HCT116 (cell line): ENCODE measurements at regions not wholly inside any gene's neighbourhood (a gene's known extent, or its start where the extent isn't known, plus 50 kb on each side); places are given as distances from the start of the nearest gene placed in this dataset.

ENCODE experiments used
- ATAC-seq: fragments of 200-7000 bp; cut with Tn5 transposase; 2 replicates; pipeline ENCODE4 v1.9.1; 2020; ENCODE audit warnings: mild to moderate bottlenecking, moderate library complexity
- BruUV-seq: library from RNA; stranded (reverse); fragments of 400-500 nt; replicated peaks from 2 replicates; lab custom pipeline; 2021; lab: Mats Ljungman, UMichigan
- CTCF ChIA-PET: fragments of 300-600 bp; sonication (Branson Sonifier 250); formaldehyde crosslinking; loops from one replicate; lab custom pipeline; 2021; ENCODE audit warnings: antibody characterized with exemption; lab: Charles Lee
- POLR2A ChIA-PET: fragments of 300-600, 350-600 bp; sonication (Branson Sonifier 250); formaldehyde crosslinking; loops from one replicate; lab custom pipeline; 2021; ENCODE audit warnings: antibody characterized with exemption; lab: Charles Lee
- RAD21 ChIA-PET, 2 experiments: fragments of 300-600 bp; sonication (Branson Sonifier 250); formaldehyde crosslinking; loops; one replicate each; lab custom pipeline; 2023; ENCODE audit warnings: low total read pairs in 2 of 2; ENCODE audit not compliant: uncharacterized antibody in 2 of 2, unreplicated experiment in 2 of 2, low non-redundant PET in 1 of 2; lab: Charles Lee
- DNase-seq: peaks from one replicate; pipeline ENCODE4 v3.0.0-alpha.2; 2010; ENCODE audit warnings: low read depth, low spot score
- H2AFZ ChIP-seq: fragments of 200-600 bp; shearing (Covaris generic), sonication (generic); 2 replicates; pipeline ENCODE4 v1.6.1; 2017; ENCODE audit warnings: low read depth, mixed run types, mixed read lengths, antibody characterized with exemption, low read length; ENCODE audit not compliant: poor library complexity, severe bottlenecking
- H3K27ac ChIP-seq: 2 replicates; pipeline ENCODE4 v1.5.1; 2012; ENCODE audit warnings: low read depth, low read length
- H3K27me3 ChIP-seq: fragments of 200-600 bp; sonication (generic); 2 replicates; pipeline ENCODE4 v1.6.1; 2016; ENCODE audit warnings: mixed run types, low read length, mixed read lengths; ENCODE audit not compliant: insufficient read depth
- H3K36me3 ChIP-seq, 2 experiments: fragments of 200-500 bp in 1 of 2; fragments of 200-600 bp in 1 of 2; sonication (Bioruptor generic) in 1 of 2; sonication (generic) in 1 of 2; 2 replicates each; pipeline versions ENCODE4 v1.5.1 to v1.6.1; 2014 to 2016; ENCODE audit warnings: low read length in 2 of 2, inconsistent platforms in 1 of 2, mixed read lengths in 1 of 2, mixed run types in 1 of 2; ENCODE audit not compliant: insufficient read depth in 2 of 2, control insufficient read depth in 1 of 2
- H3K4me1 ChIP-seq, 2 experiments: fragments of 200-600 bp in 1 of 2; sonication (generic) in 1 of 2; 2 replicates each; pipeline versions ENCODE4 v1.5.1 to v1.6.1; 2012 to 2017; ENCODE audit warnings: low read length in 2 of 2, inconsistent platforms in 1 of 2, mild to moderate bottlenecking in 1 of 2, mixed read lengths in 1 of 2, mixed run types in 1 of 2, moderate library complexity in 1 of 2; ENCODE audit not compliant: insufficient read depth in 2 of 2, control insufficient read depth in 1 of 2
- H3K4me2 ChIP-seq: fragments of 200-600 bp; sonication (generic); 2 replicates; pipeline ENCODE4 v1.6.1; 2017; ENCODE audit warnings: mixed run types, low read length, mixed read lengths
- H3K4me3 ChIP-seq, 2 experiments: fragments of 200-600 bp in 1 of 2; sonication (generic) in 1 of 2; replicated peaks in 1 of 2; 2 replicates each; pipeline ENCODE4 v1.5.1; 2011 to 2016; ENCODE audit warnings: low read length in 2 of 2, control low read depth in 1 of 2, low read depth in 1 of 2, mild to moderate bottlenecking in 1 of 2, mixed read lengths in 1 of 2, mixed run types in 1 of 2
- H3K79me2 ChIP-seq: fragments of 200-600 bp; sonication (generic); 2 replicates; pipeline ENCODE4 v1.6.1; 2017; ENCODE audit warnings: mild to moderate bottlenecking, mixed run types, low read length, moderate library complexity, mixed read lengths; ENCODE audit not compliant: insufficient read depth
- H3K9ac ChIP-seq: fragments of 200-600 bp; sonication (generic); 2 replicates; pipeline ENCODE4 v1.6.1; 2016; ENCODE audit warnings: low read length, mixed read lengths
- H3K9me2 ChIP-seq: fragments of 200-600 bp; sonication (generic), shearing (Covaris generic); 2 replicates; pipeline ENCODE4 v1.6.1; 2017; ENCODE audit warnings: mixed run types, mild to moderate bottlenecking, moderate library complexity; ENCODE audit not compliant: insufficient read depth
- H3K9me3 ChIP-seq, 2 experiments: fragments of 200-500 bp in 1 of 2; fragments of 200-600 bp in 1 of 2; sonication (Bioruptor generic) in 1 of 2; sonication (generic) in 1 of 2; 2 replicates each; pipeline ENCODE4 v1.6.1; 2014 to 2017; ENCODE audit warnings: low read length in 2 of 2, mixed read lengths in 2 of 2, inconsistent platforms in 1 of 2, low read depth in 1 of 2, mild to moderate bottlenecking in 1 of 2, mixed run types in 1 of 2, moderate library complexity in 1 of 2; ENCODE audit not compliant: control insufficient read depth in 1 of 2, insufficient read depth in 1 of 2
- H4K20me1 ChIP-seq: fragments of 200-600 bp; sonication (generic), shearing (Covaris generic); 2 replicates; pipeline ENCODE4 v1.6.1; 2017; ENCODE audit warnings: mixed run types, mild to moderate bottlenecking, moderate library complexity; ENCODE audit not compliant: insufficient read depth
- EGR1 ChIP-seq: IDR thresholded peaks from 2 replicates; pipeline ENCODE4 v1.6.1; 2012; ENCODE audit warnings: low read depth
- ELF1 ChIP-seq: IDR thresholded peaks from 2 replicates; pipeline ENCODE4 v1.6.1; 2012; ENCODE audit warnings: low read depth, borderline replicate concordance
- EZH2 ChIP-seq: fragments of 200-600 bp; sonication (generic); IDR thresholded peaks from 2 replicates; pipeline ENCODE4 v1.6.1; 2017; ENCODE audit warnings: antibody characterized with exemption, mixed run types
- FOSL1 ChIP-seq: IDR thresholded peaks from 2 replicates; pipeline ENCODE4 v1.6.1; 2012; ENCODE audit warnings: low read depth
- POLR2A ChIP-seq: IDR thresholded peaks from 2 replicates; pipeline ENCODE4 v1.7.0; 2011; ENCODE audit warnings: borderline replicate concordance; ENCODE audit not compliant: insufficient read depth, insufficient read length; ENCODE audit errors: extremely low read depth
- POLR2AphosphoS5 ChIP-seq: IDR thresholded peaks from 2 replicates; pipeline ENCODE4 v1.6.1; 2011; ENCODE audit warnings: mild to moderate bottlenecking, low read depth, low read length, moderate library complexity
- RAD21 ChIP-seq: IDR thresholded peaks from 2 replicates; pipeline ENCODE4 v1.6.1; 2012; ENCODE audit warnings: low read depth, mild to moderate bottlenecking
- SIN3A ChIP-seq: IDR thresholded peaks from 2 replicates; pipeline ENCODE4 v1.6.1; 2012; ENCODE audit warnings: low read depth
- SP1 ChIP-seq: IDR thresholded peaks from 2 replicates; pipeline ENCODE4 v1.6.1; 2012; ENCODE audit warnings: low read depth
- SRF ChIP-seq: IDR thresholded peaks from 2 replicates; pipeline ENCODE4 v1.6.1; 2012; ENCODE audit warnings: low read depth
- TCF7L2 ChIP-seq: IDR thresholded peaks from 2 replicates; pipeline ENCODE4 v1.7.0; 2011; ENCODE audit warnings: borderline replicate concordance, inconsistent platforms; ENCODE audit not compliant: insufficient read depth, insufficient read length; ENCODE audit errors: extremely low read depth
- YY1 ChIP-seq: IDR thresholded peaks from 2 replicates; pipeline ENCODE4 v1.6.1; 2011; ENCODE audit warnings: low read length, low read depth, moderate library complexity, mild to moderate bottlenecking; ENCODE audit not compliant: insufficient replicate concordance; ENCODE audit errors: extremely low read depth
- ZFX ChIP-seq: fragments of 450-650 bp; IDR thresholded peaks from 2 replicates; pipeline ENCODE4 v1.6.1; 2017
- ZNF274 ChIP-seq: fragments of 200-500 bp; sonication (Bioruptor generic); IDR thresholded peaks from 2 replicates; pipeline ENCODE4 v1.6.1; 2014; ENCODE audit warnings: mild to moderate bottlenecking, low read depth, low read length, inconsistent platforms
- intact Hi-C: fragments of 100-400 bp; cut with micrococcal nuclease; formaldehyde crosslinking; loops from 2 replicates; pipeline ENCODE4 v1.10.0; 2022
- TF ChIP-seq, protein P1 (sequence below): IDR thresholded peaks from 2 replicates; pipeline ENCODE4 v1.6.1; 2012

DNA sequence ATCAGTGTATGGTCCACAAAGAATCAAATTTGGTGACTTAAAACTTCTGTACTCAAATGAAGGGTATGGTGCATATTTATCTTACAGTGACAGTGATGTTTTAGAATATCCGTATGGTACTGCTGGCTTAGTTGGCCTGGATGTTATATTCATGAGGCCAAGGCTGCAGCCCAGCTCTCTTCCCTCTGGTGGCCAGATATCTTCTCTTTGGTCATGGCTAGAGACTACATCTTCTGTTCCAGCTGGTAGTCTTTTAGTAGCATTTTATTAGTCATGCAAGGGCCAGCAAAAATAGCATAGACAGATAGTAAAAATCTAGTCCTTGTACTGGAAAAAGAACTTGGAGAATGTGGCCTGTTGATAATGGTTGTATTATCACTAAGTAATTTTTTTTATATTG, 124.0 kb upstream of the ROPN1 start:
- DNase-seq, result no peak
- no peaks in the 10 kb centered on the region for H3K9me3 ChIP-seq
- no peaks in the 10 kb centered on the region for H3K4me1 ChIP-seq
- intact Hi-C loops, result no loop called here
- H3K27ac ChIP-seq, result no peak overlapping the region
- no peak for ATAC-seq
- ChIA-PET POLR2A (no interaction called here), RAD21 (no interaction called here), CTCF (no interaction called here)
- H3K9ac ChIP-seq, result no peak overlapping the region
- TF ChIP-seq EZH2 (no peak), EGR1 (no peak), RAD21 (no peak), YY1 (no peak), TCF7L2 (no peak), FOSL1 (no peak), ZFX (no peak), SIN3A (no peak), ELF1 (no peak), SRF (no peak), SP1 (no peak), POLR2A (no peak), ZNF274 (no peak), POLR2AphosphoS5 (no peak)
- TF ChIP-seq, protein P1, sequence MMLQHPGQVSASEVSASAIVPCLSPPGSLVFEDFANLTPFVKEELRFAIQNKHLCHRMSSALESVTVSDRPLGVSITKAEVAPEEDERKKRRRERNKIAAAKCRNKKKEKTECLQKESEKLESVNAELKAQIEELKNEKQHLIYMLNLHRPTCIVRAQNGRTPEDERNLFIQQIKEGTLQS, result no peak
- no TSS peak for BruUV-seq
- peaks cover 67% of the 10 kb centered on the region for H3K27me3 ChIP-seq
- no peaks in the 10 kb centered on the region for H3K36me3 ChIP-seq
- no peak overlapping the region for H3K4me3 ChIP-seq
- no peaks in the 10 kb centered on the region for H3K9me2 ChIP-seq
- no peaks in the 10 kb centered on the region for H3K79me2 ChIP-seq
- H2AFZ ChIP-seq, result no peak overlapping the region
- H3K4me2 ChIP-seq, result no peak overlapping the region
- H4K20me1 ChIP-seq, result no peaks in the 10 kb centered on the region
